ENCODE measurements at regions not wholly inside any gene's neighbourhood (a gene's known extent, or its start where the extent isn't known, plus 50 kb on each side); places are given as distances from the start of the nearest gene placed in this dataset.

DNA sequence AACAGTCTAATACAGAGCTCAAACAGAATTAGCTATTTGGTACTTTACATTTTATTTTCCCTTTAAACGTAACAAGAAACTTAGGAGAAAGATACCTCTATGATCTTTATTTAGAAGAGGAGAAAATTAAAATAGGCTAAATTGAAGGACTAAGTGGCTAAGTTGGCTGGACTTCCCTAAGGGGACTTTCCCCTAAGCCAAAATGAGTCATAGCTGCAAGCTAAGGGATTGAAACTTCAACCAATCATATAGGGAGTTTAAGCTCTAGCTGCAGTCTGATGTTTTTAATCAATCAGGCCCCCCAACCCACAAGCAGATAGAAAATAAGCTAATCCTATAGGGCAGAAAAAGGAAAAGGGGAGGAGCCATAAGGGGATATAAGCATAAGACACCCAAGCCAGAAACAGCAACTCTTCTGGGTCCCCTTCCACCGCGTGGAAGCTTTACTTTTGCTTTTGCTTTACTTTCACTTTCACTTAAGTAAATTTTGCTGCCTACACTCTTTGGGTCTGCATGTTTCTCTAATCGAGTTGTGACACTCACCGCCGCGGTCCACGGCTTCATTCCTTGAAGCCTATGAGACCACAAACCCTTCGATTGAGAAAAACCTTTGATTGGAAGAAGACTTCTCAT lies 1108.5 kb upstream of the EPHA6 start:
- POLR2A ChIA-PET: no interaction called here
- TF ChIP-seq, protein P1, sequence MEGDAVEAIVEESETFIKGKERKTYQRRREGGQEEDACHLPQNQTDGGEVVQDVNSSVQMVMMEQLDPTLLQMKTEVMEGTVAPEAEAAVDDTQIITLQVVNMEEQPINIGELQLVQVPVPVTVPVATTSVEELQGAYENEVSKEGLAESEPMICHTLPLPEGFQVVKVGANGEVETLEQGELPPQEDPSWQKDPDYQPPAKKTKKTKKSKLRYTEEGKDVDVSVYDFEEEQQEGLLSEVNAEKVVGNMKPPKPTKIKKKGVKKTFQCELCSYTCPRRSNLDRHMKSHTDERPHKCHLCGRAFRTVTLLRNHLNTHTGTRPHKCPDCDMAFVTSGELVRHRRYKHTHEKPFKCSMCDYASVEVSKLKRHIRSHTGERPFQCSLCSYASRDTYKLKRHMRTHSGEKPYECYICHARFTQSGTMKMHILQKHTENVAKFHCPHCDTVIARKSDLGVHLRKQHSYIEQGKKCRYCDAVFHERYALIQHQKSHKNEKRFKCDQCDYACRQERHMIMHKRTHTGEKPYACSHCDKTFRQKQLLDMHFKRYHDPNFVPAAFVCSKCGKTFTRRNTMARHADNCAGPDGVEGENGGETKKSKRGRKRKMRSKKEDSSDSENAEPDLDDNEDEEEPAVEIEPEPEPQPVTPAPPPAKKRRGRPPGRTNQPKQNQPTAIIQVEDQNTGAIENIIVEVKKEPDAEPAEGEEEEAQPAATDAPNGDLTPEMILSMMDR (IDR thresholded peaks at IDR 0.05): no peak
- Histone ChIP-seq H3K27ac (ENCODE audit: low read depth in 1 of 2, low read length in 2 of 2) (no peak overlapping the region), H3K4me1 (ENCODE audit: insufficient read depth, low read length) (no peaks in the 10 kb centered on the region), H3K27me3 (ENCODE audit: control insufficient read depth in 1 of 2, insufficient read depth in 2 of 2, low read length in 2 of 2) (no peaks in the 10 kb centered on the region), H3K9me3 (ENCODE audit: control insufficient read depth in 1 of 2, insufficient read depth in 1 of 2, low read length in 2 of 2) (peaks cover 0 to 11% of the 10 kb centered on the region in 2 experiments), H3K36me3 (ENCODE audit: insufficient read depth, low read length) (no peaks in the 10 kb centered on the region), H3K4me3 (ENCODE audit: low read length) (peak overlapping the region; percentile 37)
- ATAC-seq (ENCODE audit: poor library complexity) (no peak), DNase-seq (peak in 4 of 14 experiments; percentile 4 to 69 (median 54))
- H3K4me3 Mint-ChIP-seq: peak overlapping the region; percentile 65
- CTCF ChIA-PET: no interaction called here
- H3K9me3 Mint-ChIP-seq: peaks cover 11% of the 10 kb centered on the region
- H3K27ac Mint-ChIP-seq: no peak overlapping the region
- no peaks in the 10 kb centered on the region for H3K36me3 Mint-ChIP-seq (ENCODE audit: low read depth)
- no peaks in the 10 kb centered on the region for H3K4me1 Mint-ChIP-seq (ENCODE audit: low read depth)
- intact Hi-C loops (cut with DNase I, micrococcal nuclease): no loop called here
- no peaks in the 10 kb centered on the region for H3K27me3 Mint-ChIP-seq

GRCh38 chr3:95707268-95707667 lies 1107.1 kb upstream of the EPHA6 start:
- Histone ChIP-seq H3K4me3 (ENCODE audit: low read length) (no peak overlapping the region), H3K27ac (ENCODE audit: low read depth in 1 of 2, low read length in 2 of 2) (no peak overlapping the region), H3K27me3 (ENCODE audit: control insufficient read depth in 1 of 2, insufficient read depth in 2 of 2, low read length in 2 of 2) (no peaks in the 10 kb centered on the region), H3K9me3 (ENCODE audit: control insufficient read depth in 1 of 2, insufficient read depth in 1 of 2, low read length in 2 of 2) (peaks cover 0 to 11% of the 10 kb centered on the region in 2 experiments), H3K36me3 (ENCODE audit: insufficient read depth, low read length) (no peaks in the 10 kb centered on the region), H3K4me1 (ENCODE audit: insufficient read depth, low read length) (no peaks in the 10 kb centered on the region)
- no peaks in the 10 kb centered on the region for H3K36me3 Mint-ChIP-seq (ENCODE audit: low read depth)
- H3K4me1 Mint-ChIP-seq (ENCODE audit: low read depth): no peaks in the 10 kb centered on the region
- no peak for ATAC-seq (ENCODE audit: poor library complexity)
- no peak overlapping the region for H3K4me3 Mint-ChIP-seq
- no peak for DNase-seq
- POLR2A ChIA-PET: no interaction called here
- intact Hi-C loops (cut with DNase I, micrococcal nuclease): no loop called here
- CTCF ChIA-PET: no interaction called here
- H3K27ac Mint-ChIP-seq: no peak overlapping the region
- peaks cover 10% of the 10 kb centered on the region for H3K9me3 Mint-ChIP-seq
- H3K27me3 Mint-ChIP-seq: no peaks in the 10 kb centered on the region
- TF ChIP-seq, protein P1 (IDR thresholded peaks at IDR 0.05): no peak

GRCh38 chr3:95710684-95711083 lies 1103.7 kb upstream of the EPHA6 start:
- Mint-ChIP-seq H3K4me1 (ENCODE audit: low read depth) (no peaks in the 10 kb centered on the region), H3K36me3 (ENCODE audit: low read depth) (no peaks in the 10 kb centered on the region), H3K27ac (no peak overlapping the region), H3K4me3 (no peak overlapping the region), H3K27me3 (no peaks in the 10 kb centered on the region), H3K9me3 (no peaks in the 10 kb centered on the region)
- ChIA-PET CTCF (no interaction called here), POLR2A (no interaction called here)
- Histone ChIP-seq H3K36me3 (ENCODE audit: insufficient read depth, low read length) (no peaks in the 10 kb centered on the region), H3K4me3 (ENCODE audit: low read length) (no peak overlapping the region), H3K27ac (ENCODE audit: low read depth in 1 of 2, low read length in 2 of 2) (no peak overlapping the region), H3K27me3 (ENCODE audit: control insufficient read depth in 1 of 2, insufficient read depth in 2 of 2, low read length in 2 of 2) (no peaks in the 10 kb centered on the region), H3K4me1 (ENCODE audit: insufficient read depth, low read length) (no peaks in the 10 kb centered on the region), H3K9me3 (ENCODE audit: control insufficient read depth in 1 of 2, insufficient read depth in 1 of 2, low read length in 2 of 2) (peaks cover 0 to 5% of the 10 kb centered on the region in 2 experiments)
- no peak for DNase-seq
- ATAC-seq (ENCODE audit: poor library complexity): no peak
- TF ChIP-seq, protein P1 (IDR thresholded peaks at IDR 0.05): no peak
- intact Hi-C loops (cut with DNase I, micrococcal nuclease): no loop called here
